Keratinocyte (primary cell): ENCODE measurements at regions not wholly inside any gene's neighbourhood (a gene's known extent, or its start where the extent isn't known, plus 50 kb on each side); places are given as distances from the start of the nearest gene placed in this dataset.

Experiments
- DNase-seq: peaks from one replicate; pipeline ENCODE4 v3.0.0-alpha.2; 2011; ENCODE audit warnings: low read depth, missing footprints, low spot score
- FAIRE-seq: peaks from 2 replicates; lab custom pipeline; 2011; peaks lifted over from hg19 to GRCh38; lab: Jason Lieb, UNC
- H2AFZ ChIP-seq: 2 replicates; pipeline ENCODE4 v1.6.0; 2012; ENCODE audit warnings: low read length, control low read depth, inconsistent platforms; ENCODE audit not compliant: control insufficient read depth
- H3K27ac ChIP-seq: 2 replicates; pipeline ENCODE4 v1.5.1; 2011; ENCODE audit warnings: low read length; ENCODE audit not compliant: control insufficient read depth, insufficient read depth
- H3K27me3 ChIP-seq: 3 replicates; pipeline ENCODE4 v1.6.0; 2011; ENCODE audit warnings: low read length; ENCODE audit not compliant: control insufficient read depth, insufficient read depth; ENCODE audit errors: extremely low read depth
- H3K36me3 ChIP-seq, 2 experiments: 2 replicates in 1 of 2; 3 replicates in 1 of 2; pipeline ENCODE4 v1.5.1; 2011; ENCODE audit warnings: low read length in 2 of 2, mild to moderate bottlenecking in 1 of 2; ENCODE audit not compliant: control insufficient read depth in 2 of 2, insufficient read depth in 2 of 2; ENCODE audit errors: extremely low read depth in 1 of 2
- H3K4me1 ChIP-seq: 3 replicates; pipeline ENCODE4 v1.5.1; 2011; ENCODE audit warnings: low read length; ENCODE audit not compliant: control insufficient read depth, insufficient read depth; ENCODE audit errors: extremely low read depth
- H3K4me2 ChIP-seq: 3 replicates; pipeline ENCODE4 v1.6.0; 2011; ENCODE audit warnings: low read depth, low read length; ENCODE audit not compliant: control insufficient read depth, insufficient read depth; ENCODE audit errors: extremely low read depth
- H3K4me3 ChIP-seq, 3 experiments: fragments of 200-600 bp in 1 of 3; sonication (generic) in 1 of 3; 2 replicates in 2 of 3; 3 replicates in 1 of 3; pipeline ENCODE4 v1.5.1; 2011 to 2016; ENCODE audit warnings: low read length in 3 of 3, mild to moderate bottlenecking in 3 of 3, control low read depth in 2 of 3, inconsistent platforms in 1 of 3, low read depth in 1 of 3, mixed read lengths in 1 of 3, mixed run types in 1 of 3, moderate library complexity in 1 of 3; ENCODE audit not compliant: control insufficient read depth in 2 of 3, insufficient read depth in 2 of 3; ENCODE audit errors: extremely low read depth in 1 of 3
- H3K79me2 ChIP-seq: 2 replicates; pipeline ENCODE4 v1.6.0; 2012; ENCODE audit warnings: low read length; ENCODE audit not compliant: control insufficient read depth, insufficient read depth
- H3K9ac ChIP-seq: 3 replicates; pipeline ENCODE4 v1.6.0; 2011; ENCODE audit warnings: low read length; ENCODE audit not compliant: control insufficient read depth, insufficient read depth; ENCODE audit errors: extremely low read depth
- H3K9me1 ChIP-seq: 3 replicates; pipeline ENCODE4 v1.6.0; 2011; ENCODE audit warnings: low read length; ENCODE audit not compliant: control insufficient read depth, insufficient read depth; ENCODE audit errors: extremely low read depth
- H3K9me3 ChIP-seq: 2 replicates; pipeline ENCODE4 v1.5.1; 2012; ENCODE audit warnings: low read depth, low read length; ENCODE audit not compliant: control insufficient read depth
- H4K20me1 ChIP-seq: 3 replicates; pipeline ENCODE4 v1.6.0; 2011; ENCODE audit warnings: low read length; ENCODE audit not compliant: control insufficient read depth, insufficient read depth; ENCODE audit errors: extremely low read depth
- EZH2 ChIP-seq: IDR thresholded peaks from one replicate; pipeline ENCODE4 v1.6.1; 2012; ENCODE audit warnings: inconsistent platforms, mild to moderate bottlenecking, low read length, moderate library complexity
- dilution Hi-C: fragments of 300-500 bp; cut with MboI; formaldehyde crosslinking; loops from one replicate; pipeline ENCODE4 v1.7.0; 2020; ENCODE audit warnings: low sequenced_read_pairs; ENCODE audit not compliant: extremely low pct_ligation_motif_present
- TF ChIP-seq, protein P1 (sequence below), 3 experiments: IDR thresholded peaks in 1 of 3; conservative IDR thresholded peaks in 1 of 3; optimal IDR thresholded peaks in 1 of 3; 2 replicates in 2 of 3; 3 replicates in 1 of 3; pipeline versions ENCODE3 to v1.5.1; 2011; ENCODE audit warnings: low read length in 3 of 3, mild to moderate bottlenecking in 3 of 3, moderate library complexity in 2 of 3, control low read depth in 1 of 3, inconsistent platforms in 1 of 3; ENCODE audit not compliant: insufficient read depth in 2 of 3; ENCODE audit errors: extremely low read depth in 1 of 3

DNA sequence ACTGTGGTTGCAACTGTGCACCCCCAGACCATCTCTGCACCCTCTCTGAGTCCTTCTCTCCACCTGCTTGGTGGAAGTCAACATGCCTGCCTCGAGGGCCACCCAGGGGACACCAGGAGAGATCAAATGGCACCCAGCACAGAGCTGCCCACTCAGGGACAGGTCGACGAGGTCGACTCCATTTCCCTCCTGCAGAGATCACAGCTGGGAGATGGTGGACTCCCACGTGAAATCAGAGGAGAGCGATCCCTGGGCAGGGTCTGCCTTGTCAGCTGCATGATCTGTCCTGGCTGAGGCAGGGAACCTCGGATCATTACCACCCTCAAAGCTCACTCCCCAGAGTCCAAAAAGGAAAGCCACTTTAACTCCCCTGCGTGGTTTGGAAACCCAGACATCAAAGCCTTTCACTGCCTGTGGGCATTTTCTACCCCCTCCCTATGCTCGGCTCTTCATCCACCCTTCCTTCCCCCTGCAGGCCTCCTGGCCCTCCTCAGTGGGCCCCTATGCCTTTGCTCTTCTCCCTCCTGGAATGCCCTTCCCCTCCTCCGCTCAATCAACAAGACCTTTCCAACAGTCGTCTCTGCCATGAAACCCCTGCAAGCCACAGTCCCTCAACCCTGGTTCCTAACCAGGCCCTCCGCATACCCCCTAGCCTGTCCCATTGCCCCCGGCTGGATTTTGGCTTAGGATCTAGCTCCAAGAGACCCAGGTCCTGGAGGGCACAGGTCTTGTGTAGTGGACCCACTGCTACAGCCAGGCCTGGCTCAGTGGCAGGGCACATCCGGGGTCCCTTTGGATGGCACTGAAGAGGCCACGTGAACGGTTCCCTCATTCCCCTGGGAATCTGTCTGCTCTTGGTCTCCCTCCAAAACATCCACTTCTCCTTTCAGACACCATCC lies 103.8 kb upstream of the RPL38 start:
- no peak overlapping the region for H3K9ac ChIP-seq
- H3K4me3 ChIP-seq = no peak overlapping the region
- no peak overlapping the region for H3K27ac ChIP-seq
- no peaks in the 10 kb centered on the region for H3K9me3 ChIP-seq
- DNase-seq (no peak), FAIRE-seq (no peak)
- TF ChIP-seq, protein P1, sequence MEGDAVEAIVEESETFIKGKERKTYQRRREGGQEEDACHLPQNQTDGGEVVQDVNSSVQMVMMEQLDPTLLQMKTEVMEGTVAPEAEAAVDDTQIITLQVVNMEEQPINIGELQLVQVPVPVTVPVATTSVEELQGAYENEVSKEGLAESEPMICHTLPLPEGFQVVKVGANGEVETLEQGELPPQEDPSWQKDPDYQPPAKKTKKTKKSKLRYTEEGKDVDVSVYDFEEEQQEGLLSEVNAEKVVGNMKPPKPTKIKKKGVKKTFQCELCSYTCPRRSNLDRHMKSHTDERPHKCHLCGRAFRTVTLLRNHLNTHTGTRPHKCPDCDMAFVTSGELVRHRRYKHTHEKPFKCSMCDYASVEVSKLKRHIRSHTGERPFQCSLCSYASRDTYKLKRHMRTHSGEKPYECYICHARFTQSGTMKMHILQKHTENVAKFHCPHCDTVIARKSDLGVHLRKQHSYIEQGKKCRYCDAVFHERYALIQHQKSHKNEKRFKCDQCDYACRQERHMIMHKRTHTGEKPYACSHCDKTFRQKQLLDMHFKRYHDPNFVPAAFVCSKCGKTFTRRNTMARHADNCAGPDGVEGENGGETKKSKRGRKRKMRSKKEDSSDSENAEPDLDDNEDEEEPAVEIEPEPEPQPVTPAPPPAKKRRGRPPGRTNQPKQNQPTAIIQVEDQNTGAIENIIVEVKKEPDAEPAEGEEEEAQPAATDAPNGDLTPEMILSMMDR (optimal IDR thresholded peaks at IDR 0.05 in 1 of 3, IDR thresholded peaks at IDR 0.05 in 1 of 3, conservative IDR thresholded peaks at IDR 0.05 in 1 of 3; ENCODE audit: extremely low read depth in 1 of 3, insufficient read depth in 2 of 3, low read length in 3 of 3) = no peak
- TF ChIP-seq EZH2 = no peak
- H4K20me1 ChIP-seq = no peaks in the 10 kb centered on the region
- H3K79me2 ChIP-seq = no peaks in the 10 kb centered on the region
- no peak overlapping the region for H2AFZ ChIP-seq
- no peak overlapping the region for H3K4me2 ChIP-seq
- dilution Hi-C loops = no loop called here
- H3K4me1 ChIP-seq = no peaks in the 10 kb centered on the region
- H3K36me3 ChIP-seq = no peaks in the 10 kb centered on the region
- H3K27me3 ChIP-seq = peaks cover 6% of the 10 kb centered on the region
- no peaks in the 10 kb centered on the region for H3K9me1 ChIP-seq

DNA sequence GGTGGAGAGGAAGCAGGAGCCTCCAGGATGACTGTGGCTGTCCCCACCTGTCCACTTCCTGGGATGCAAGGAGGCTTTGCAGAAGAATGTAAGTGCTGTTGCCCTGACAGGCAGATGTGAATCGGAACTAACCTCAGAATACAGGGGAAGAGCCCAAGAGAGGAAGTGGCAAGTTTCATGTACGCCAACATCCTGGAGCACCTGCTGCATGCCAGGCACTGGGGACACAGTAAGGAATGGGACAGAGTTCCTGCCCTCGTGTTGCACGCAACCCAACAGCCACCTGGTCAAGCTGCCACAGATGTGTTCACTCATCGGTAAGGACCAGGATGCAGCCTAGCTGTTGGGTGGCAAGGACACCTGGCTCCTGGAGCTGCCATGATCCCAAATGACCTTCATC lies 98.6 kb upstream of the RPL38 start:
- H3K27me3 ChIP-seq = peaks cover 6% of the 10 kb centered on the region
- H3K9me1 ChIP-seq = no peaks in the 10 kb centered on the region
- no peak for DNase-seq
- H3K9ac ChIP-seq = no peak overlapping the region
- no peak for TF ChIP-seq EZH2
- TF ChIP-seq, protein P1 (optimal IDR thresholded peaks at IDR 0.05 in 1 of 3, IDR thresholded peaks at IDR 0.05 in 1 of 3, conservative IDR thresholded peaks at IDR 0.05 in 1 of 3; ENCODE audit: extremely low read depth in 1 of 3, insufficient read depth in 2 of 3, low read length in 3 of 3) = no peak
- no peaks in the 10 kb centered on the region for H3K9me3 ChIP-seq
- no peak for FAIRE-seq
- no peaks in the 10 kb centered on the region for H4K20me1 ChIP-seq
- H3K4me3 ChIP-seq = no peak overlapping the region
- H2AFZ ChIP-seq = no peak overlapping the region
- H3K4me2 ChIP-seq = no peak overlapping the region
- no peaks in the 10 kb centered on the region for H3K79me2 ChIP-seq
- no peaks in the 10 kb centered on the region for H3K36me3 ChIP-seq
- no peak overlapping the region for H3K27ac ChIP-seq
- H3K4me1 ChIP-seq = no peaks in the 10 kb centered on the region
- dilution Hi-C loops = no loop called here
